HG03066 (cell line): ENCODE measurements at regions not wholly inside any gene's neighbourhood (a gene's known extent, or its start where the extent isn't known, plus 50 kb on each side); places are given as distances from the start of the nearest gene placed in this dataset.
"Not testable (repeated sequence)": the region's sequence is repeated elsewhere in the genome, so short reads cannot be mapped to it uniquely, and the experiment has no call there.

Experiments used
- ATAC-seq: cut with Tn5 transposase; IDR thresholded peaks from one replicate; pipeline ENCODE4 v1.9.1; 2021; ENCODE audit warnings: low read depth; ENCODE audit not compliant: unreplicated experiment

DNA sequence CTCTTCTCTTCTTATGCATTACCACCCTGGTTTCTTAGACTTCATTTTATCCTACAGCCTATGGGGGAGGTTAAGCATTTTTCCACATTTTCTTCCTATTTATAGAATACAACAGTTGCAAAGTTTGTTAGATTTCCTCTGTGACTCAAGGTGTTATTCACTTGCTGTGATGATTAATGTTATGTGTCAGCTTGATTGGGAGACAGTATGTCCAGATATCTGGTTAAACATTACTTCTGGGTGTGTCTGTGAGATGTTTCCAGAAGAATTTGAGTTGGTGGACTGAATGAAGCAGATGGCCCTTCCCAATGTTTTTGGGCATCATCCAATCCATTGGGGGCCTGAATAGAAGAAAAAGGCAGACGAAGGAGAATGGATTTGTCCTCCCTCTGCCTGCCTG is 131.3 kb downstream of the C6orf118 start:
- no peak for ATAC-seq

GRCh38 chr6:165173484-165173883 is 135.9 kb downstream of the C6orf118 start:
- no peak for ATAC-seq

GRCh38 chr6:165167861-165168260 is 141.5 kb downstream of the C6orf118 start:
- ATAC-seq, result no peak

- no peak for ATAC-seq
These were observed 142.1 kb downstream of the C6orf118 start for GRCh38 chr6:165167311-165167710.

DNA sequence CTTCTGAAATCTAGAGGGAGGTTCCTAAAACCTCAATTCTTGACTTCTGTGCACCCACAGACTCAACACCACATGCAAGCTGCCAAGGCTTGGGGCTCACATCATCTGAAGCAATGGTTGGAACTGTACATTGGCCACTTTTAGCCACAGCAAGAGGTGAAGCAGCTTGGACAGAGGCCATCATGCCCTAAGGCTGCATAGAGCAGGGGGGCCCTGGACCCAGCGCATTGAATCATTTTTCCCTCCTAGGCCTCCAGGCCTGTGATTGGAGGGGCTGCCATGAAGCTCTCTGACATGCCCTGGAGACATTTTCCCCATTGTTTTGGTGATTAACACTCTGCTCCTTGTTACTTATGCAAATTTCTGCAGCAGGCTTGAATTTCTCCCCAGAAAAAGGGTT is 145.9 kb downstream of the C6orf118 start:
- no peak for ATAC-seq

DNA sequence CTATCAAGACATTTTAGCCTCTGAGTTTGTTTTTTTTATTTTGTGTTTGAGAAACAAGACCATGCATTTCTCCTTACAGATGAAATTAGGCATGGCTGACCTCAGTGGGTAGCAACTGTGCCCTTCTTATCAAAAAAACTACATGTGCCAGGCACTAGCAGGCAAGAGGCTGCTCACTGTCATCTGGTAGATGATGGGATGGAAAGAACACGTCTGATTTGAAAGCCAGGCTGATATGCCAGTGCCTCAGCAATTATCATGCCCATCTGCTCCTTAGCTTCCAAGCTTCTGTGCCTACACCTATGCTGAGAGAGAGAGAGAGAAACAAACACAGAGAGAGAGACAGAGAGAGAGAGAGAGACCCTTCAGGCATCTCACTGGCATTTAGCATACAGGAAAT is 149.9 kb downstream of the C6orf118 start:
- ATAC-seq, result no peak

DNA sequence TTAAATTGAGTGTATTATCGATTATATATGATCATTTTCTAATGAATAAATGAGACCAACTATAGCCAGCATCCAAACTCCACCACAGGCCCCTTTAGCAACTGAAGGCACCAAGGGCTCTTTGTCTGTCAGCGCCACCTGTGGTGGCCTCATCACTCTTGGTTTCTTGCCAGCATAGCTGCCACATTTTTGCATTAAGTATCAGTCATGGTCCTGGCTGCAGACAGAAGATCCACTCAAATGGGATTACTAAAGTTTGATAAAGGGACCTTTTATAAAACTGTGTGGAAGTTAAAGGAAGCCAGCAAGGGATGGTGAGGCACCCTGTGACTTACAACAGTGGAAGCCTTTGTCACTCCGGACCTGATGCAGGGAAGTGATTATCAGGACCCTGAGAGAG is 162.9 kb downstream of the C6orf118 start:
- ATAC-seq, result no peak

- ATAC-seq, result no peak
These were observed 173.5 kb downstream of the C6orf118 start for GRCh38 chr6:165135889-165136288.

GRCh38 chr6:165129086-165129485 is 180.3 kb downstream of the C6orf118 start:
- ATAC-seq, result no peak

GRCh38 chr6:165127743-165128142 is 181.7 kb downstream of the C6orf118 start:
- ATAC-seq, result not testable (repeated sequence)

DNA sequence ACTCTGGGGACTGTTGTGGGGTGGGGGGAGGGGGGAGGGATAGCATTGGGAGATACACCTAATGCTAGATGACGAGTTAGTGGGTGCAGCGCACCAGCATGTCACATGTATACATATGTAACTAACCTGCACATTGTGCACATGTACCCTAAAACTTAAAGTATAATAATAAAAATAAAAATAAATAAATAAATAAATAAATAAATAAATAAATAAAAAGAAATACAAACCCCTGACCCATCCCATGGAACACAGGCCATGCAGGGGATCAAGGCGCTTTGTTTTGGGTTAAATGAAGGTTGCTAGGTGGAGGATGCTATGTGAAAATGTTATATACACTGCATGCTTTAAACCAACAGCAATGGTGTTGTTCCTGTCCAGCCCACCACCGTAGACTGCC is 184.7 kb downstream of the C6orf118 start:
- ATAC-seq, result not testable (repeated sequence)

GRCh38 chr6:165119231-165120020 is 190.0 kb downstream of the C6orf118 start:
- no peak for ATAC-seq

GRCh38 chr6:165118736-165119135 is 190.7 kb downstream of the C6orf118 start:
- no peak for ATAC-seq

GRCh38 chr6:165117806-165118205 is 191.6 kb downstream of the C6orf118 start:
- ATAC-seq, result no peak

DNA sequence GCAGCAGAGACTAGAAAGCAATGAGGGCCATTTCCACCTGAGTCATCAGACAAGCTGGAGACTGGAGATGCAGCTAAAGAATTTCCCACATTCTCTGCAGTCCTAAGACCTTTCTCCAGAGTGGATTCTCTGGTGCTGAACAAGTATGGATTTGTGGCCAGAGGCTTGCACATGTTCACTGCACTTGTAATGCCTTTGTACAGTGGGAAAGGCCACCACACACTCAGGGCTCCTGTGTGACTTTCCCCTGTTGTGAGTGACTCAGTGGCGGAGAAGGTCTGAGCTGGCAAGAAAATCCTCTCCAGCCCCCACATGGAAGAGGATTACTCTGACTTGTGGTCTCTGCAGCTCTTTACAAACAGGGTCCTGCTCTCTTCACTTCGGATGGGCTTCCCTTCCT is 192.3 kb downstream of the C6orf118 start:
- ATAC-seq, result no peak

DNA sequence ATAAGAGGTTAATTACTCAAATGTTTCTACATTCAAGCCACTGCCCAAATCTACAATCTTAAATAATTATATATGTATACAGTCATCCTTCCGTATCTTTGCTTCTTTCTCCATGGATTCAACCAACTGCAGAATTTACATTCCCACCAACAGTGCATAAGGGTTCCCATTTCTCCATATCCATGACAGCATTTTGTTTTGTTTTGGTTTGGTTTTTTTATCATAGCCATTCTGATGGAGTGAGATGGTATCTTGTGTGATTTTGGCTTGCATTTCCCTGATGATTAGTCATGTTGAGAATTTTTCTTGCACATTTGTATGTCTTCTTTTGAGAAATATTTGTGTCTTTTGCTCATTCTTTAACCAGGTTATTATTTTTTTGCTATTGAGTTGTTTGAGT is 198.5 kb downstream of the C6orf118 start:
- ATAC-seq, result no peak

DNA sequence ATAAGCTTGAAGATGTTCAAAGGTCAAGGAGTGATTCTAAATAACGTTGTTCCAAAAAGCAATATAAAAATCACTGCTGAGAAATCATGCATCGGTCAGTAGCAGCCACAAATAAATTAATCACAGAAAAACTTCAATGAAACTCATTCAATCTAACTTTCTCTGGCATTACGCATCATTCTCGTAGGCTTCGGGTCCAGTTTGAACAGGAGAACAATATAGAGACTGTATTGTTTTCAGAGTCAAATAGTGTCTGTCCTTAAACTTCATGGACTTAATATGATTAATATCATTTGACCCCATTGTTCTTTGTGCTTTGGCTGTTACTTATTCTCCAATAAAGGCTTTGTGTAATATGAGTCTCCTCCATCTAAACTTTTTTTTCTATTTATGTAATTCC is 200.4 kb downstream of the C6orf118 start:
- no peak for ATAC-seq

DNA sequence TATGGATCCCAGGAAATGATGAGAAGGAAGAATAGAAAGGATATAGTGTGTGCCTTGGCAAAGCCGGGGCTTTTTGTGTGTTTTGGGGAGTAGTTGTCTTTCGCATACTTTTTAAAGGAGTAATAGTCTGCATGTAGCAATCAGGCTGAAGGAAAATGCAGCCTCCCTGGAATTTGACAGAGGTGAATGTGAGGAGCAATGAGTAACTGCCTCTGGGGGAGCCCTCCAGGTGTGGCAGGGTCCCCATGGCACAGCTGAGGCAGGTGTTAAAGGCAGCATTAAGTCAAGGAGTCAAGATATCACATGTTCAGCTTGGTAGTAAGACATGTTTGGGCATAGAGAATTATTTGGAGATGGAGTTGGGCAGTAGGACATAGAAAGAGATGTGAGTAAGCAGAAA is 203.1 kb downstream of the C6orf118 start:
- no peak for ATAC-seq

DNA sequence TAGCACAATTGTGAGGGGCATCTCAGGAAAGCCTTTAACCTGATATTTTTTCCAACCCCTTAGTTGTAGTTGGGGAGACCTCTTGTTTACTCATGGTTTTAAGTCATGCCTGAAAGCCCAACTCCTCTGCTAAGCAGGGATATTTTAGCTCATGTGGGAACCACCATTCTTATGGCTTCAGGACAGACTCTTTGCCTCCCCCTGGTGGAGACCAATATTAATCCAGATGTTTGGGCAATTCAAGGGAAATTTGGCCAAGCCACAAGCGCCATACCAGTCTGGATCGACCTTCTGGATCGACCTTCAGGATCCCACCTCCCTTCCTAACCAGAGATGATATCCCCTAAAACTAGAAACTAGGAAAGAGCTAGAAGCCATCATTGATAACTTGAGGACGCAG is 211.2 kb downstream of the C6orf118 start:
- no peak for ATAC-seq

- ATAC-seq, result no peak
These were observed 212.5 kb downstream of the C6orf118 start for GRCh38 chr6:165096868-165097267.

DNA sequence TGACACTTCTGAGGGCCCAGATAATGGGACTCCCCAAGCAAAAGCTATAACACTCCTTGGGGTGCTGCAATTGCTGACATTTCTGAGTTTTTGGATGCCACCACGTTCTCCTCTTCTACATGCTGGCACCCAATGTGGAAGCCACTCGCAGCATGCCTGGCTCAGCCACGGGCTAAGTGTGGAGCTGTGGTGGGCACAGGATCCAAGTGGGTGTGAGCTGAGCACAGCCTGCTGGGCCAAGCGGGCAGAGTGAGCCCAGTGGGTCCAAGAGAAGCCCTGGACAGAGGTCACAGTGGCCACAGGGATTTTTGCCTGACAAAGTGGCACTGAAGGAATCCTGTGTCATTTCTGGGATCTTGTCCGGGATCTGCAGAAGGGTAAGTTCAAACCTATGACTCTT is 213.2 kb downstream of the C6orf118 start:
- ATAC-seq, result no peak

DNA sequence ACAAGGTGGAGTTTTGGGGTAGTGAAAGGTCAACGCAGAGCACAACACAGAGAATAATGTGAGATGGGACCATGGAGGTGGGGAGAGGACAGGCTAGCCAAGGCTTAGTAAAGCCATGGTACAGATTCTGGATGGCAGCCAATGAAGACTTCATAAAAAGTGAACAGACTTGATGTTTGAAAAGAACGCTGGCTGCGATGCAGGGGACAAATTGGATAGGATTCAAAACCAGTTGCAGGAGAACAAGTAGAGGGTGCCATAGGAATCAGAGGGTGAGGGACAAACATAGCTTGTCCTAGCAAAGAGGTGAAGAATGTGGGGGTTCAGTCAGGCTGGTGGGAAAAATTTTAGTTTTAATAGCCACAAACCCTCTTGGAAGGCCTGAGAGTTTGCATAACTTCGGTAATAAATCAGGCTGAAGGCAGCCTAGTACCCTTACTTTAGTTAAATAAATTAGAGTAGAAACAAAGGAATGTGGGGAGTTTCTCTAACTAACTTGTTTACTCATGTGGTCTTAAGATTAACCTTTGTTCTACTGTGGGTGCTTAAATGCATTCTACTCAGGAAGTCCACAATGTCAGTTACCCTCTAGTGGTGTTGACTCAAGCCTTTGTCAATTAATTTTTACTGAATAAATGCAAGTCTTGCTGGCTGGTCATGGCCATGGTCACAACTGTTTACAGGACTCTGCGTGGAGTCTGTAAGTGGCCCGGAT is 216.4 kb downstream of the C6orf118 start:
- no peak for ATAC-seq
